BE2C (cell line): ENCODE measurements at regions not wholly inside any gene's neighbourhood (a gene's known extent, or its start where the extent isn't known, plus 50 kb on each side); places are given as distances from the start of the nearest gene placed in this dataset.

Experiments
- DNase-seq: peaks from one replicate; pipeline ENCODE4 v3.0.0-alpha.2; 2020
- H3K27me3 ChIP-seq: fragments of 250-450 bp; sonication (Bioruptor Pico); 2 replicates; pipeline ENCODE4 v1.5.1; 2020; ENCODE audit warnings: mild to moderate bottlenecking
- H3K36me3 ChIP-seq: fragments of 250-450 bp; sonication (Bioruptor Pico); 2 replicates; pipeline ENCODE4 v1.5.1; 2020; ENCODE audit warnings: mild to moderate bottlenecking
- H3K4me1 ChIP-seq: fragments of 250-450 bp; sonication (Bioruptor Pico); 2 replicates; pipeline ENCODE4 v1.5.1; 2020
- H3K4me3 ChIP-seq: 2 replicates; pipeline ENCODE4 v1.5.1; 2011; ENCODE audit warnings: low read depth, low read length
- H3K9me3 ChIP-seq: fragments of 250-450 bp; sonication (Bioruptor Pico); 2 replicates; pipeline ENCODE4 v1.5.1; 2020
- CTCF ChIP-seq: IDR thresholded peaks from 2 replicates; pipeline ENCODE4 v1.5.1; 2012; ENCODE audit warnings: mild to moderate bottlenecking, low read depth, low read length

- no peak overlapping the region for H3K4me3 ChIP-seq
- no peaks in the 10 kb centered on the region for H3K36me3 ChIP-seq
- no peak for DNase-seq
- no peaks in the 10 kb centered on the region for H3K27me3 ChIP-seq
- H3K4me1 ChIP-seq, result no peaks in the 10 kb centered on the region
- no peak for TF ChIP-seq CTCF
- H3K9me3 ChIP-seq, result no peaks in the 10 kb centered on the region
Measured at GRCh38 chr10:121356183-121356582, 242.1 kb downstream of the FGFR2 start.

- Histone ChIP-seq H3K4me3 (no peak overlapping the region), H3K4me1 (no peaks in the 10 kb centered on the region)
Measured at GRCh38 chr10:121357401-121357800, 240.8 kb downstream of the FGFR2 start.

GRCh38 chr10:121362026-121362425, 236.2 kb downstream of the FGFR2 start:
- H3K27me3 ChIP-seq, result no peaks in the 10 kb centered on the region
- H3K36me3 ChIP-seq, result no peaks in the 10 kb centered on the region
- H3K4me1 ChIP-seq, result no peaks in the 10 kb centered on the region
- no peak overlapping the region for H3K4me3 ChIP-seq
- TF ChIP-seq CTCF, result no peak
- no peak for DNase-seq
- no peaks in the 10 kb centered on the region for H3K9me3 ChIP-seq

More at GRCh38 chr10:121357401-121357800, 240.8 kb downstream of the FGFR2 start:
- no peak for DNase-seq
- Histone ChIP-seq H3K36me3 (no peaks in the 10 kb centered on the region), H3K9me3 (no peaks in the 10 kb centered on the region), H3K27me3 (no peaks in the 10 kb centered on the region)
- no peak for TF ChIP-seq CTCF

- TF ChIP-seq CTCF, result no peak
- Histone ChIP-seq H3K4me1 (no peaks in the 10 kb centered on the region), H3K4me3 (no peak overlapping the region), H3K27me3 (no peaks in the 10 kb centered on the region), H3K9me3 (no peaks in the 10 kb centered on the region), H3K36me3 (no peaks in the 10 kb centered on the region)
- DNase-seq, result no peak
Measured at GRCh38 chr10:121365566-121365965, 232.7 kb downstream of the FGFR2 start.

GRCh38 chr10:121368347-121369025, 229.8 kb downstream of the FGFR2 start:
- Histone ChIP-seq H3K36me3 (no peaks in the 10 kb centered on the region), H3K27me3 (no peaks in the 10 kb centered on the region), H3K4me3 (no peak overlapping the region), H3K4me1 (no peaks in the 10 kb centered on the region), H3K9me3 (no peaks in the 10 kb centered on the region)
- DNase-seq, result no peak
- TF ChIP-seq CTCF, result no peak

- Histone ChIP-seq H3K27me3 (no peaks in the 10 kb centered on the region), H3K36me3 (no peaks in the 10 kb centered on the region), H3K9me3 (no peaks in the 10 kb centered on the region), H3K4me1 (no peaks in the 10 kb centered on the region), H3K4me3 (no peak overlapping the region)
- TF ChIP-seq CTCF, result no peak
- no peak for DNase-seq
Measured at GRCh38 chr10:121369616-121370015, 228.6 kb downstream of the FGFR2 start.
